DMS53 (cell line): ENCODE measurements at regions not wholly inside any gene's neighbourhood (a gene's known extent, or its start where the extent isn't known, plus 50 kb on each side); places are given as distances from the start of the nearest gene placed in this dataset.

ENCODE experiments used
- DNase-seq: peaks from one replicate; lab custom pipeline; 2025; lab: John Stamatoyannopoulos, UW

DNA sequence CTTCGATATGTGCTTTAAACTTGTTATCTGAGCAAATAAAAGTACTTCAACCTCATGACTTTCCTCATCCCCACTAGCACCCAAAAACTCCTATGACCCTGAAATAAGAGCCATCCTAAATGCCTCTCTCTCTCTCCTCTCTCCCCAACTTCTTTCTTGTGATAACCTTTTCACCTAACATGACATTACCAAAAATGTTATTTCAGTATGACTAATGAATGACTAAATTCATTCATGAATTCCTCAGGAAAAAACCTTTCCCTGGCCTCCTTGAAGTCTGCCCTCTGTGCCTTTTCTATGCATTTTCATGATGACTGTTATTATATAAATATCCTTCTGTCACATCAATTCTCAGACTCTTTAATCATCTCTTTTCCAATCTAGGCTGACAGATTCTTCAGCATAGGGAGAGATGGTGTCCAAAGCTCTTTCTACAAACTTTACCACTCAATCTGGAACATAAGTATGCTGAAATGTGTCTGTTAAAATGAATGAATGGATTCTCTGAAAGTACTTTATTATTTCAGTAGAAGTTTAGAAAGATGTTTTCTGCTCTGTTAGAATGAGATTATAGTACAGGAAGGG, 114.3 kb upstream of the GGTLC1 start:
- DNase-seq, result no peak

GRCh38 chr20:24102290-24102689, 113.7 kb upstream of the GGTLC1 start:
- DNase-seq, result peak; percentile 34

DNA sequence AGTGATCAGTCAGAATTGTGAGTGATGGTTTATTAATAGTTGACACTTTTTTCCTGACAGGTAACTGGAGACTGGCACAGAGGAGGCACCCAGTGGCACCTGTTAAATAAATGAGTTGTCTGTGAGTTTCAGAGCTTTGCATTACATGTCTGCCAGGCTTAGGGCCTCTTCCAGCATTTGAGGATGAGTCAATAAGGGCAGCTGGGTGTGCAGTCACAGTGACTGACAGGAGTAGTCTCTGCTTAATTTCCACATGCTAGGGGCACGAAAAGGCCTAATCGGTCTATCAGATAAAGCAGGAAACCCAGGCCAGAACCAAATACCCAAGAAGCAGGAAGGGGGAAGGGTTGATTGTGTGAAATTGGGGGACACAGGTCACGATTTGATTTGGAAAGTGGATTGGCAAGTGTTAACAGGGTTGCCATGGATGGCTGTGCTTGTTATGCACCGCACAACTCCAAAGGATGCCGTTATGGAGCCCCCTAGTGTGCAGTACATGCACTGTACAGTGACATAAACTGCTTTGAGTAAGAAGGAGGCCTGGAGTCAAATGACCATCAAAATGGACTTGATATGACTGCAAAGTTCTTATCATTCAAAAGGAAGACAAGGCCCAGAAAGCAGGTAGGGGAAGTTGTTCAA, 111.9 kb upstream of the GGTLC1 start:
- peak; percentile 87 for DNase-seq

DNA sequence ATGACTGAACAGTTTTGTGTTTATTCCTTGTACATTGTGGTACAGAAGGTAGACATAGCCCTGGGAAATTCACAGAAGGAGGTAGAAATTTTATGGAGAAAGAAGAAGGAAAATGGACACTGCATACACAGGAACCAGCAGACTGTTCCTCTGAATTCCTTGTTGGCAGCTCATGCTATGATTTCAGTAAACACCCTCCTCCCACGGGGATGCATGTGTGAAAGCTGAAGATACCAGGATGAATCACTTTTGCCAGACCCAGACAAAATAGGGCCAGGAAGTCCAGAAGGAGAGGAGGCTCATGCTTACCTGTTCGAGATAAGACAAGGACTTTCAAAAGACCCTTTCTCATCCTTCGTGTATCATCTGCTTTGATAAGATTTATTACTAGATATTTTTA, 110.3 kb upstream of the GGTLC1 start:
- no peak for DNase-seq

- DNase-seq, result no peak
These were observed 109.1 kb upstream of the GGTLC1 start for GRCh38 chr20:24097506-24098245.

- DNase-seq, result no peak
These were observed 108.4 kb upstream of the GGTLC1 start for GRCh38 chr20:24096864-24097450.

GRCh38 chr20:24096264-24096663, 107.7 kb upstream of the GGTLC1 start:
- no peak for DNase-seq

DNA sequence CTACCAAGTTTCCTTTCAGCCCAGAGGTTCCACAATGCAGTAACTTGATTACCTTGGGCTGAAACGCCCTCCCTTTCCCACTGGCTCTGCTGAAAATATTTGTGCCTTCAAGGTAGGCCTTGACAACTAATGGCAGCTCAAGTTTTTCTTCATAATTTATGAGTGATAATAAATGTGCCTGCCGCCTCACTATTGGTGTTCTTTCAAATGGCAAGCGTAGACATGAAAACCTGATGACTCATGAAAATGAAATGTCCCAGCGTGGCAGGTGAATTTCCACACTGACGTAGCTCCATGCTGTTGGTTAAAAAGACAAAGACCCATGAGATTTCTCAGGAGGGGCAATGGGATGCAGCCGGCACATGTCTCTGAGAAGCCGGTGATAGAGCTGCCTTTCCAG, 107.2 kb upstream of the GGTLC1 start:
- DNase-seq, result no peak

DNA sequence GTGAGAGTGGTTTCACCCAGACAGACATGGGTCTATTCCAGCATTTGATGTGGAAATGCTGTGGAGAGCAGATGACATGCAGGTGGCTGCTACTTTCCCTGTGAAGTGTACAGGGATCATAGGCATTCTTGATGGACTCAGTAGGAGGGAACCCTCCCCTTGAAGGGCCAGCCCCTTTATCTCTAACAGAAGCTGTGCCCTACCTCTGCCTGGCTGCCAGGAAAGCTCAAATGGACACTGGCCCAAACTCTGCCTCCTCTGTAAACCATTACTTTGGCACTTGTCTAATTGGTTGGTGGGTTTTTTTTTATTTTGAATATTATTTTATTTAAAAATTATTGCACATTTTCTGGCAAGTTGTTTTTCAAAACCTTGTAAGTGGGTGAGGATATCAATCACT, 106.7 kb upstream of the GGTLC1 start:
- no peak for DNase-seq

GRCh38 chr20:24089576-24089975, 101.0 kb upstream of the GGTLC1 start:
- DNase-seq, result no peak

DNA sequence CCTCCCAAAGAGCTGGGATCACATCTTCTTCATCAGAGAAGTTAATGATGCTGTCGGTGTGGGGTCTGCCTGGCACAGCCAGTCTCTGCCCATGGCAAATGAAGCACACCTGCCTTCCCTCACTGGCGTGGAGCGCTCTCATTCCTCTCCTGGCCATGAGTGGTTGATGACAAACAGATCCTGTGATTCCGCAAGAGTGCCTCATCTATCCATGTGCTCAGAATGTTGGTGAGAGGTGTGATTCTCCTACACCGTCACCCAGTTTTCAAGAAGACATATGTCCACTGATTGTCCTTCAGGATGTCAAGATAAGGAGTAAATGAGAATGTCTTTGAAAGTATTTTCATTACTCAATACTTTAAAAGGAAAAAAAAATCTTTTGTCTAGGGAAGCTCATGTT, 97.5 kb upstream of the GGTLC1 start:
- no peak for DNase-seq

- DNase-seq, result no peak
These were observed 95.7 kb upstream of the GGTLC1 start for GRCh38 chr20:24084281-24084680.

DNA sequence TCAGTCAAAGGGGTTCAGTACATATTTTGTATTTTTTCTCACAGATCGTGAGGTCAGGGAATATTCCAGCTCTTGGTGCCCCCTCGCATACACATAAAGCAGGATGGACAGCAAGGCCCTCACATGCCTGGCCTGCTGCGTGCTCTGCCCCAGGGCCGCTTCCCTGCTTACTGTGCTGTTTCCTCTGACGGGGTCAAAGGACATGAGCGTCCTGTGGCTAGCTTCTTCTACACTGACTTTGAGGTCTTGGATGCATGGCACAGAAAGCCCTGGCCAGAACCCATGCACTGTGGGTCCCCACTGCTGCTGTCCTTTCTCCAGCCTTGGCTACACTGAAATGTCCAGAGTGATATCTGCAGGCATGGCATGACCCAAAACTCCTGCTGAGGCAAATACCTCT, 92.5 kb upstream of the GGTLC1 start:
- DNase-seq, result no peak

DNA sequence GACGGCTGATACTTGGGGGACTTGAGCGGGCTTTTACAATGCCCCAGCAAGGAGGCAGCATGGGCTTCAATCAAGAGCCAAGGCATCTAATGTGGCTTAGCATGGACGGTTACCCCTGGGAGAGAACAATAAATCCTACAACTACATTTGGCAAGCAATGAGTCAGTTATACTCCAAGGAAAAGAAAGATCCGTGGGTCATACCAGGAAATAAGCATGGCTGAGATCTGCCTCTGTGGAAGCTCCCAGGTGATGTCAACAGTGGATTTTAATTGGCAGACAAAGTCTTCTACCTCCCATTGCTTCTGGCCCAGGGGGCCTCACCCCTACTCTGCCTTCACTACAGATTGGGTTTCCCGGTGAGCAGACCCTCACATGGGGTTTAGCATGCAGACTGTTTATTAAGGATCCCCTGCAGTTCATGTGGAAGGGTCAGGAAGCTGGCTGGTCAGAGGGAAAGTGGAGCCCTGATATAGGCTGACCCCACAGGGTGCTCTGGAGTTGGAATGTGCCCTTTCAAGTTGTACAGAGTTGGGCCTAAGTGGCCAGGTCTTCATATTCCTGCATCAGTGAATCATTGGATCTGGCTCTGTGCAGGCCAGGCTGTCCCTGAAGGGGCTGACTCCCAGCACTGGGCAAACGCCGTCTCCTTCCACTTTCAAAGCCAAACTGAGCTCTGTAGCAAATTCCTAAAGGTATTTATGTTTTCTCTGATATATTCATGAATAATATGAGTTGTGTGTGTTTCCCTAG, 91.3 kb upstream of the GGTLC1 start:
- no peak for DNase-seq

DNA sequence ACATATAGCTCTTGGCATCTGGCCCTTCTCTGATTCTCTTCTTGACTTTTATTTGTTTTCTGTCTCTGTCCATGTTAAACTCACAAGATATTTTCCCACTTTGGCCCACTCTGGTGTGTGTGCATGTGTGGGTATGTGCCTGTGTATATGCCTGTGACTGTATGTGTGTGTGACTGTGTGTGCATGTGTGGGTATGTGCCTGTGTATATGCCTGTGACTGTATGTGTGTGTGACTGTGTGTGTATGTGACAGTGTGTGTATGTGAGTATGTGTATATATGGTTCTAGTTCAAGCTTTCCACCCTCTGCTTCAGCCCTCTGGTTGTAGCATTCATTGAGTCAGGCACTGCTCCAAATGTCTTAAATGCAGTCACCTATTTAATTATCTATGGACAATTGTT, 88.6 kb upstream of the GGTLC1 start:
- no peak for DNase-seq

- no peak for DNase-seq
These were observed 82.1 kb upstream of the GGTLC1 start for GRCh38 chr20:24070679-24071078.

GRCh38 chr20:24066076-24066700, 77.6 kb upstream of the GGTLC1 start:
- DNase-seq, result no peak

DNA sequence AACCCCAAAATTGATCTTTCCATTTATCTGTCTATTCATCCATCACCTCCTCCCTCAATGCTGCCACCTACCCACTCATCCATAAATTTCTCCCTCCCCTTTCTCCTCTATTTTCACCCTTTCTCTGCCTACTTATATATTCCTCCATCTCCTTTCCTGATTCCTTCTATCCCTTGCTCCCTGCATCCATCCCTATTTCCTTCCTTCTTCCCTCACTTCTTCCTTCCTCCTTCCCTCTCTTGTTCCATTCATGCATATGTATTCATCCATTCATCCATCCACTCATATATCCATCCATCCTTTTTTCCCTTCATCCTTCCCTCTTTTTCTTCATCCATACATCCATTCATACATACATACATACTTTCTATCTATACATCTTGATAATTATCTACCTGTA, 76.3 kb upstream of the GGTLC1 start:
- DNase-seq, result no peak

DNA sequence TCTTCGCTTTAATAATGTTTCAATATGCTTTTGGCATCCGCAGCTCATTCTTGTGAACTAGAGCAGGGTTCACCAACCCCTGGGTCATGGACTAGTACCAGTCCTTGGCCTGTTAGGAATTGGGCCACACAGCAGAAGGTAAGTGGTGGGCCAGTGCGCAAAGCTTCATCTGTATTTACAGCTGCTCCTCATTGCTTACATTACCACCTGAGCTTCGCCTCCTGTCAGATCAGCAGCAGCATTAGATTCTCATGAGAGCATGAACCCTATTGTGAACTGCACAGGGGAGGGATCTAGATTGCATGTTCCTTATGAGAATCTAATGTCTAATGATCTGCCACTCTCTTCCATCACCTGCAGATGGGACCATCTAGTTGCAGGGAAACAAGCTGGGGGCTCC, 75.5 kb upstream of the GGTLC1 start:
- no peak for DNase-seq

DNA sequence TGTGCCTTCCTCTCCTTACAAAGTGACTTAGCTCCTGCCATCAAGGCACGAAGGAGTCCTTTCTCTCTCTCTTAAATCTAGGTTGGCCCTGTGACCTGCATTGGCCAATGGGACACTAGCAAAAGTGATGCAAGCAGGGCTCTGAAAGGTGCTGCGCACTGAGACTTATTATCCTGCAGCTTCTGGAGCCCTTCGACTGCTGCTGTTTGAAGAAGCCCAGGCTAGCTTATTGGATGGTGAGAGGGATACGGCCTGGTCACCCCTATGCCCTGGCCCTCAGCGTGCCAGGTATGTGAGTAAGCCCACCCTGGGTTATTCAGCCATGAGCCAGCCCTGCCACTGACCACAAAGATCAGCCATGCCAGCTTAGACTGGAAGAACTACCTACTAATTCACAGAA, 74.5 kb upstream of the GGTLC1 start:
- DNase-seq, result no peak

DNA sequence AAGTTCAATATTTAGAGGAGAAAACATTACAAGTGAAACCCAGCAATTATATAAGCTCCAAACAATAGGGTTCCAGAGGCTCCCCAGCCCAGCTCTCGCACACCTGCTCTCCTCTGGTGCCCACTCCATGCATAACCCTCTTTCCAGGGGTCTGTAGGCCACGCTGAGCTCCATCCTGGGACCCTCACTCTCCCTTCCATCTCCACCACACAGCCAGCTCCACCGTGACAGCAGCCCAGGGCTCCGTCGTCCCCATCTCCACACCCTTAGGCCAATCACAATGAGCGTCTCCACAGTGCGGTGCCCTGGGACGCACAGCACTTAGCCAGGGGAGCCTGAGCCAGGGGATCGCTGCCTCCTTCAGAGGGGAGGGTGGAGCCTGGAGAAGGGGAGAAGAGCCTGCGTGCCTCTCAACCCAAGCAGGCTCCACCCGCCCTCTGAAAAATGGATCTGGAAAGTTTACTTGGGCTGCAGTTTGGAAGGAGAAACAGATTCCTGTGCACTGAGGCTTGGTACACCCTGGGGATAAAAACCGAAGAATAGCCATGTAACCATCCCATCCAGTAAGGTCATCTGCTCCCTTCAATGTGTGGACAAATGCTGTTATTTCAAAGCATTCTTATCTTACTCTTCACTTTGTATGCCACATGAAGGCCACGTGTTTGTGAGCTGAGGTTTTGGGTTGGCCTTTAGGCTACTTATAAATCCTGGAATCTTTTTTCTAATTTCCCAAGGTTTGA, 72.4 kb upstream of the GGTLC1 start:
- no peak for DNase-seq
